ENCODE measurements at regions not wholly inside any gene's neighbourhood (a gene's known extent, or its start where the extent isn't known, plus 50 kb on each side); places are given as distances from the start of the nearest gene placed in this dataset.
"Not testable (repeated sequence)": the region's sequence is repeated elsewhere in the genome, so short reads cannot be mapped to it uniquely, and the experiment has no call there.

DNA sequence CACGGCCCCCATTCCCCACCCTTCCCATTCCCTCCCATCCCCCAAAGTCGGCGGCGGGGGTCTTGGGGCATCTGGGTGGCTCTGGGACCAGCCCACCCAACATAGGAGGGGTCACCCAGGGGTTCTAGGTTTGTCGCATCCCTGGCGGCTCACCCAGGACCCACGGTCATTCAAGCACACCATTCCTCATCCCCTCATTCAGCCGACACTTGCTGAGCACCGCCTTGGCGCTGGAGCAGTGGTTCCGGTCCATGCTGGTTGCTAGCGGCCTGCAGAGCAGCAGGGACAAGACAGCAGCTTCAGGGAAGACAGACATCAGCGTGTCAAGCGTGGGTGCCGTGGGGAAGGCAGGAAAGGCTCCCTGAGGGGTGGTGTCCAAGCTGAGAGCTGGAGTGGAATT is 50.5 kb upstream of the OTOS start:
- Histone ChIP-seq H3K9ac (ENCODE audit: low read depth in 1 of 3, low read length in 3 of 3) (no peak overlapping the region), H3K4me1 (ENCODE audit: control insufficient read depth in 3 of 3, insufficient read depth in 3 of 3, low read length in 3 of 3) (peaks cover 25 to 33% (median 33%) of the 10 kb centered on the region in 3 donors), H3K36me3 (ENCODE audit: control insufficient read depth in 3 of 3, insufficient read depth in 3 of 3, low read length in 3 of 3) (no peaks in the 10 kb centered on the region), H3K27ac (ENCODE audit: low read depth, low read length) (no peak overlapping the region), H3K27me3 (ENCODE audit: control insufficient read depth in 3 of 3, insufficient read depth in 3 of 3, low read length in 3 of 3) (peaks cover 0 to 12% (median 6%) of the 10 kb centered on the region in 3 donors), H3K4me3 (ENCODE audit: low read length in 3 of 3) (no peak overlapping the region), H3K9me3 (ENCODE audit: control insufficient read depth in 3 of 3, low read length in 3 of 3) (no peaks in the 10 kb centered on the region)

DNA sequence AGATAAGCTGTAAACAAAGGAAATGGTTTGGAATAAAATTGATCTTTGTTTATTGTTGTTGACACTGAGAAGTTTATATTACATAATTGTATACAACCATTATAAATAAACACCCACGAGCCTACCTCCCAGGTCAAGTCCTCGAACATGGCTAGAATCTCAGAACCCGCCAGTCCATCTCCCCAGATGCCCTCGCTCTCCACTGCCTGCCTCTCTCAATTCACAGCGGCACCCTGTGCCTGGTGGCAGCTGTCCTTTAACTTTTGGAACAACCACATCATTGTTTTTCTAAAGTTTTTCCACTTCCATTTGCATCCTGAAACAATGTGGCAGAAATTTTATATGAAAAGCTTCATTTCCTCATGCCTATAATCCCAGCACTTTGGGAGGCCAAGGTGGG is 52.2 kb upstream of the OTOS start:
- peaks cover 0 to 8% (median 3%) of the 10 kb centered on the region in 3 donors for H3K27me3 ChIP-seq (ENCODE audit: control insufficient read depth in 3 of 3, insufficient read depth in 3 of 3, low read length in 3 of 3)
- H3K36me3 ChIP-seq (ENCODE audit: control insufficient read depth in 3 of 3, insufficient read depth in 3 of 3, low read length in 3 of 3) = no peaks in the 10 kb centered on the region
- H3K27ac ChIP-seq (ENCODE audit: low read depth, low read length) = no peak overlapping the region

DNA sequence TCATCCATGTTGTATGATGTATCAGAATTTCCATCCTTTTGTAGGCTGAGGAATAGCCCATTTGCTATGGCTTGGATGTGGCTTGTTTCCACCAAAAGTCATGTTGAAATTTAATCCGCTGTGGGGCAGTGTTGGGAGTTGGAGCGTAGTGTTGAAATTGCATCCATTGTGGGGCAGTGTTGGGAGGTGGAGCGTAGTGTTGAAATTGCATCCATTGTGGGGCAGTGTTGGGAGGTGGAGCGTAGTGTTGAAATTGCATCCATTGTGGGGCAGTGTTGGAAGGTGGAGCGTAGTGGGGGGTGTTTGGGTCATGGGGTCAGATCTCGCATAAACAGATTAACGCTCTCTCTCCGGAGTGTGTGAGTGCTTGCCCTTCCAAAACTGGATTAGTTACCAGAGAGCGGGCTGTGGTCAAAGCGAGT is 53.9 kb upstream of the OTOS start:
- H3K9me3 ChIP-seq (ENCODE audit: control insufficient read depth in 3 of 3, low read length in 3 of 3); H3K36me3 ChIP-seq (ENCODE audit: control insufficient read depth in 3 of 3, insufficient read depth in 3 of 3, low read length in 3 of 3): not testable (repeated sequence)
- Histone ChIP-seq H3K9ac (ENCODE audit: low read depth in 1 of 3, low read length in 3 of 3) (peak overlapping the region in 2 of 3 donors; percentile 1 to 41), H3K27ac (ENCODE audit: low read depth, low read length) (peak overlapping the region; percentile 78), H3K4me1 (ENCODE audit: control insufficient read depth in 3 of 3, insufficient read depth in 3 of 3, low read length in 3 of 3) (peaks cover 25 to 36% (median 34%) of the 10 kb centered on the region in 3 donors), H3K27me3 (ENCODE audit: control insufficient read depth in 3 of 3, insufficient read depth in 3 of 3, low read length in 3 of 3) (peaks cover 0 to 12% (median 10%) of the 10 kb centered on the region in 3 donors), H3K4me3 (ENCODE audit: low read length in 3 of 3) (peak overlapping the region in 1 of 3 donors; percentile 4)

More for the DNA sequence above, 52.2 kb upstream of the OTOS start:
- no peaks in the 10 kb centered on the region for H3K9me3 ChIP-seq (ENCODE audit: control insufficient read depth in 3 of 3, low read length in 3 of 3)
- no peak overlapping the region for H3K9ac ChIP-seq (ENCODE audit: low read depth in 1 of 3, low read length in 3 of 3)
- peak overlapping the region in 1 of 3 donors; percentile 13 for H3K4me3 ChIP-seq (ENCODE audit: low read length in 3 of 3)
- H3K4me1 ChIP-seq (ENCODE audit: control insufficient read depth in 3 of 3, insufficient read depth in 3 of 3, low read length in 3 of 3) = peaks cover 25 to 36% (median 34%) of the 10 kb centered on the region in 3 donors

DNA sequence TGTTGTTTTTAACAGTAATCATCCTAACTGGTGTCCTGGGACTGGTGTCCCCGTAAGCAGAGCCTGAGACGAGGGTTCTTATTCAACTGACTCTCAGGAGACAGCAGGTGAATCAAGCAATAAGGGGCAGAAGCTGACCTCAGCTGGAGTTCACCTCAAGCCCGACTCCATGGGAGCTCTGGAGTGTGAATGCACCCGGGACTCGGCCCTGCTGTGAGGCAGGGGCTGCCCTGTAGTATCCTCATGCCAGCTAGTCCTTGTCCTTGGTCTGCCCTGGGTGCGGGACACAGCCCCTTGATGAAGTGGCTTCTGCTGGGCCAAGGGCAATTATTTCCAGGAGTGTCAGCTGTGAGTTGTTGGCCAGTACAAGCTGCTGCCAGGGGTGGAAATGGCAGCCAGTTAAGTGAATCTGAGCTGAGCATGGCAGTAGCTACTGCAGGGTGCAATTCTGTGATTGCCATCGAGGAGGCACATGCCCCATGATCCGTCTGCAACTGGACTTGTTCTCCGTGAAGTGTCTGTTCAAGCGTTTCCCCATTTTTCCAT is 54.9 kb upstream of the OTOS start:
- Histone ChIP-seq H3K4me1 (ENCODE audit: control insufficient read depth in 3 of 3, insufficient read depth in 3 of 3, low read length in 3 of 3) (peaks cover 25 to 36% (median 34%) of the 10 kb centered on the region in 3 donors), H3K27ac (ENCODE audit: low read depth, low read length) (peak overlapping the region; percentile 78), H3K36me3 (ENCODE audit: control insufficient read depth in 3 of 3, insufficient read depth in 3 of 3, low read length in 3 of 3) (no peaks in the 10 kb centered on the region), H3K9me3 (ENCODE audit: control insufficient read depth in 3 of 3, low read length in 3 of 3) (no peaks in the 10 kb centered on the region), H3K9ac (ENCODE audit: low read depth in 1 of 3, low read length in 3 of 3) (no peak overlapping the region), H3K27me3 (ENCODE audit: control insufficient read depth in 3 of 3, insufficient read depth in 3 of 3, low read length in 3 of 3) (peaks cover 3 to 16% (median 10%) of the 10 kb centered on the region in 3 donors), H3K4me3 (ENCODE audit: low read length in 3 of 3) (no peak overlapping the region)

DNA sequence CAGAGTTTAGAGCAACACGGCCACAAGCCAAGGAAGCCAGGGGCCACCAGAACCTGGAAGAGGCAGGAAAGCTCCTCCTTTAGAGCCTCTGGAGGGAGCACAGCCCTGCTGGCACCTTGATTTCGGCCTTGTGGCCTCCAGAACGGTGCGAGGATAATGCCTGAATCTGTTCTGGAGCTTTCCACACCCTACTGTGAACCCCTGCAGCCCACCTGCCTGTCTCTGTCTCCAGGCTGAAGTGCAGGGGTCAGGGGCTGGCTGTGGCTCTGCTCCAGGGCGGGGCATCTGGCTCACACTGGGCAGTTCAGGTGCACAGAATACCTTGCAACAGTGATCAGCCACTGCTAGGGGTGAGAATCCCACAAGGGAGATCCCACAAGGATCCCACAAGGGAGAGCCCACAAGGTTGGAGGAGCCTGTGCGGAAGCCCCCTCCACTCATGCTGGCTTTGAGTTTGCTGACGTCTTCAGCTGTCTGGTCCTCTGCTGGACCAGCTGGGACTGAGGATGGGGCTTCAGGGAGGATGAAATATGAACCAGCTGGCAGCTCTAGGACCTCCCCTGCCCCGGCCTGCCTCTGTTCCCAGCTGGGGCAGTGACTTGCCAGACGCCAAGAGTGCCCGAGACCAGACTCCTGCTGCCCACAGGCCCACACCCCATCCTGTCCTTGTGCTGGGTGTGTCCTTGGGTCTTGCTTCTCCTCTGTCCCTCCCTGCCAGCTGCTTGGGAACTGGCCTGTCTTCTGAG is 56.4 kb upstream of the OTOS start:
- no peak overlapping the region for H3K9ac ChIP-seq (ENCODE audit: low read depth in 1 of 3, low read length in 3 of 3)
- H3K4me1 ChIP-seq (ENCODE audit: control insufficient read depth in 3 of 3, insufficient read depth in 3 of 3, low read length in 3 of 3) = peaks cover 25 to 36% (median 33%) of the 10 kb centered on the region in 3 donors
- H3K4me3 ChIP-seq (ENCODE audit: low read length in 3 of 3) = no peak overlapping the region
- H3K36me3 ChIP-seq (ENCODE audit: control insufficient read depth in 3 of 3, insufficient read depth in 3 of 3, low read length in 3 of 3) = no peaks in the 10 kb centered on the region
- no peaks in the 10 kb centered on the region for H3K9me3 ChIP-seq (ENCODE audit: control insufficient read depth in 3 of 3, low read length in 3 of 3)
- peaks cover 6 to 22% (median 9%) of the 10 kb centered on the region in 3 donors for H3K27me3 ChIP-seq (ENCODE audit: control insufficient read depth in 3 of 3, insufficient read depth in 3 of 3, low read length in 3 of 3)
- no peak overlapping the region for H3K27ac ChIP-seq (ENCODE audit: low read depth, low read length)

DNA sequence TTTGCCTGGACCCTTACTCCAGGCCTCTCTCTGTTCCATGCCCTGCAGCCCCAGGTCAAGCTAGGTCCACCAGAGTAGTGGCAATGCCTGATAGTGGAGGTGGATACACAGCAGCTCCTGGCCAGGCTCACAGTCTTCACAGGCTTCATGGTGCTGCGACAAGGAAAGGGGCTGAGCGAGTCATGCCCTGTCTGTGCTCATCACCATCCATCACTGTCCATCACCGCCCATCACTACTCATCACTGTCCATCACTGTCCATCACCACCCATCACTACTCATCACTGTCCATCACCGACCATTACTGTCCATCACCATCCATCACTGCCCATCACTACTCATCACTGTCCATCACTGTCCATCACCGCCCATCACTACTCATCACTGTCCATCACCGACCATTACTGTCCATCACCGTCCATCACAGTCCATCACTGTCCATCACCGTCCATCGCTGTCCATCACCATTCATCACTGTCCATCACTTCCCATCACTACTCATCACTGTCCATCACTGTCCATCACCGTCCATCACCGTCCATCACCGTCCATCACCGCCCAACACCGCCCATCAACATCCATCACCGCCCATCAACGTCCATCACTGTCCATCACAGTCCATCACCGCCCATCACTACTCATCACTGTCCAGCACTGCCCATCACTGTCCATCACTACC is 57.1 kb upstream of the OTOS start:
- Histone ChIP-seq H3K4me1 (ENCODE audit: control insufficient read depth in 3 of 3, insufficient read depth in 3 of 3, low read length in 3 of 3) (peaks cover 20 to 31% (median 27%) of the 10 kb centered on the region in 3 donors), H3K27me3 (ENCODE audit: control insufficient read depth in 3 of 3, insufficient read depth in 3 of 3, low read length in 3 of 3) (peaks cover 9 to 23% (median 11%) of the 10 kb centered on the region in 3 donors), H3K36me3 (ENCODE audit: control insufficient read depth in 3 of 3, insufficient read depth in 3 of 3, low read length in 3 of 3) (no peaks in the 10 kb centered on the region), H3K9me3 (ENCODE audit: control insufficient read depth in 3 of 3, low read length in 3 of 3) (no peaks in the 10 kb centered on the region), H3K27ac (ENCODE audit: low read depth, low read length) (no peak overlapping the region), H3K4me3 (ENCODE audit: low read length in 3 of 3) (no peak overlapping the region), H3K9ac (ENCODE audit: low read depth in 1 of 3, low read length in 3 of 3) (no peak overlapping the region)

DNA sequence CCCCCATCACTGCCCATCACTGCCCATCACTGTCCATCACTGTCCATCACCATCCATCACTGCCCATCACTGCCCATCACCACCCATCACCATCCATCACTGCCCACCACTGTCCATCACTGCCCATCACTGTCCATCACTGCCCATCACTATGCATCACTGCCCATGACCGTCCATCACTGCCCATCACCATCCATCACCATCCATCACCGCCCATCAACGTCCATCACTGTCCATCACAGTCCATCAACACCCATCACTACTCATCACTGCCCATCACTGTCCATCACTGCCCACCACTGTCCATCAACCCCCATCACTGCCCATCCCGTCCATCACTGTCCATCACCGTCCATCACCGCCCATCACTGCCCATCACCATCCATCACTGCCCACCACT is 57.8 kb upstream of the OTOS start:
- Histone ChIP-seq H3K9ac (ENCODE audit: low read depth in 1 of 3, low read length in 3 of 3) (no peak overlapping the region), H3K36me3 (ENCODE audit: control insufficient read depth in 3 of 3, insufficient read depth in 3 of 3, low read length in 3 of 3) (no peaks in the 10 kb centered on the region), H3K4me3 (ENCODE audit: low read length in 3 of 3) (no peak overlapping the region), H3K4me1 (ENCODE audit: control insufficient read depth in 3 of 3, insufficient read depth in 3 of 3, low read length in 3 of 3) (peaks cover 18 to 27% (median 26%) of the 10 kb centered on the region in 3 donors), H3K27me3 (ENCODE audit: control insufficient read depth in 3 of 3, insufficient read depth in 3 of 3, low read length in 3 of 3) (peaks cover 11 to 25% (median 14%) of the 10 kb centered on the region in 3 donors), H3K9me3 (ENCODE audit: control insufficient read depth in 3 of 3, low read length in 3 of 3) (no peaks in the 10 kb centered on the region), H3K27ac (ENCODE audit: low read depth, low read length) (no peak overlapping the region)

DNA sequence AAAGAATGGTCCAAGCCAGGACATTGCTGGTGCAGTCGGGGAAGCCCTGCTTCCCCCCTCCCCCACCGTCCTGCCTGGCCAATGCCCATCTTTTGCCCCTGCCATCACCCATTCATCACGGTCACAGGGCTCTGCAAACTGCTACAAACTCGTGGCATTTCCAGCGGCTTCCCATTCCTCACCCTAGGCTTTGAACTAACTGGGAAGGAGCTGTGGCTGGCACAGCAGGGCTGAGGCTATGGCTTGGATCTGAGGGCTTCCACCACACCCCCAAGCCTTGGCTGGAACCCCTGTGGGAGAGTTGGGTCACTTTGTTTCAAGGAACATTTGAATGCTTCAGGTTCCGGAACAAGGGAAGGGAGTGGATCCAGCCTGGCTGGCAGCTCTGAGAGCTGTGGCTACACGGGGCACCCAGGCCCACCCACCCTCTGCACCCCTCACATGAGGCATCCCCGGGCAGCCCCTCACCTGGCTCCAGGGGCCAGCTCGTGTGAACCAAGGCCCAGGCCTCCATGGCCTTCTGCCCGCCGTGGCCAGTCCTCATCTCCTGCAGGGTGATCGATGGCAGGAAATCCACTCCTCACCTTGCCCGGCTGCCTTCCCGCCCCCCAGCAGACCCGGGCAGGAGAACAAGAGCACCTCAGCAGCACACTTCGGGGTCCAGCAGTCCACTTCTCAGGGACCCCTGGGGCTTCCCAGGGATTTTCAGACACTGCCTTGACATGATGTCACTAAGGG is 58.8 kb upstream of the OTOS start:
- Histone ChIP-seq H3K4me1 (ENCODE audit: control insufficient read depth in 3 of 3, insufficient read depth in 3 of 3, low read length in 3 of 3) (peaks cover 16 to 19% (median 18%) of the 10 kb centered on the region in 3 donors), H3K4me3 (ENCODE audit: low read length in 3 of 3) (no peak overlapping the region), H3K9me3 (ENCODE audit: control insufficient read depth in 3 of 3, low read length in 3 of 3) (no peaks in the 10 kb centered on the region), H3K27me3 (ENCODE audit: control insufficient read depth in 3 of 3, insufficient read depth in 3 of 3, low read length in 3 of 3) (peaks cover 14 to 27% (median 20%) of the 10 kb centered on the region in 3 donors), H3K9ac (ENCODE audit: low read depth in 1 of 3, low read length in 3 of 3) (no peak overlapping the region), H3K27ac (ENCODE audit: low read depth, low read length) (no peak overlapping the region), H3K36me3 (ENCODE audit: control insufficient read depth in 3 of 3, insufficient read depth in 3 of 3, low read length in 3 of 3) (no peaks in the 10 kb centered on the region)

DNA sequence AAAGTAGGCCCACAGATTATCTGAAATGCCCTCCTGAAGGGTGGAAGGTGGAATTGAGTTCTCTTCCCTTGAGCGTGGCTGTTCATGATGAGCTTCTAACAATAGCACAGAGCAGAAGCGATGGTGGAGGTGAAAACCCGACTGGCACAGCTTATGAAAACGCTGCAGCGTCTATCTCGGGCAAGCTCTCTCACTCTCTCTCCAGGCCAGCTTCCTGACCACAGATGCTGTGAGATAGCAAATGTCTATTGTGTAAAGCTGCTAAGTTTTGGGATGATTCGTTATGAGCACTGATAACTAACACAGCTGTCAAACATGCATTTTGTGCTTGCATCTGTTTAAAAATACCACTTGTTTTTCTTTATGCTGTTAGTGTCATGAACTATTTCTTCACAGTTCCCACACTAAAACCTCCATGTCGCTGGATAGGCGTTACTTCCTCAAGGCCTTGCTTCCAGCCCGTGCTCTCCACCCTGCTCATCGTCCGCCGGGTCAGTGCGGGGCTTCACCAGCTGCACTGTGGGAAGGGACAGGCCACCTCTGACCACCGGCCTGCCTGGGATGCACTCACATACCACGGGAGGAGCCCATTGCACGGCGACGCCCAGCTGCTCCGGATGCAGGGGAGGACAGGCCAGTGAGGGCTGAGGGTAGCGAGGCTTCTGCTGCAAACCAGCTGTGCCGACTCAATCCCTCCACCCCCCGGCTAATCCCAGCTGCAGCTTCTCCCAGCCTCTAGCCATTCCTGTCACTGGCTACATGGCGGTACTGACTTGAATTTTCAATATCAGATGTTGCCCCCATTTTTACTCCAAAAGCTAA is 60.0 kb upstream of the OTOS start:
- Histone ChIP-seq H3K4me3 (ENCODE audit: low read length in 3 of 3) (no peak overlapping the region), H3K27ac (ENCODE audit: low read depth, low read length) (no peak overlapping the region), H3K9ac (ENCODE audit: low read depth in 1 of 3, low read length in 3 of 3) (no peak overlapping the region), H3K4me1 (ENCODE audit: control insufficient read depth in 3 of 3, insufficient read depth in 3 of 3, low read length in 3 of 3) (peaks cover 5 to 14% (median 10%) of the 10 kb centered on the region in 3 donors), H3K9me3 (ENCODE audit: control insufficient read depth in 3 of 3, low read length in 3 of 3) (no peaks in the 10 kb centered on the region), H3K36me3 (ENCODE audit: control insufficient read depth in 3 of 3, insufficient read depth in 3 of 3, low read length in 3 of 3) (no peaks in the 10 kb centered on the region), H3K27me3 (ENCODE audit: control insufficient read depth in 3 of 3, insufficient read depth in 3 of 3, low read length in 3 of 3) (peaks cover 14 to 27% (median 20%) of the 10 kb centered on the region in 3 donors)
